Stimulated activated memory B cell treated with anti-CD40 and anti-IgM and Interleukin-4, amounts not matched to agents 10 μg/mL and 1 μg/mL and 100 μg/mL, for 72 hours (primary cell): ENCODE measurements at regions not wholly inside any gene's neighbourhood (a gene's known extent, or its start where the extent isn't known, plus 50 kb on each side); places are given as distances from the start of the nearest gene placed in this dataset.
"Not testable (repeated sequence)": the region's sequence is repeated elsewhere in the genome, so short reads cannot be mapped to it uniquely, and the experiment has no call there.

Experiments used
- ATAC-seq: fragments of 150-1000 bp; cut with Tn5 transposase; 2 replicates; pipeline ENCODE4 v1.10.0; 2021
- H3K27ac Mint-ChIP-seq: one replicate; pipeline ENCODE4 v1.8.0; 2022; ENCODE audit warnings: mild to moderate bottlenecking, mixed read lengths
- H3K27me3 Mint-ChIP-seq: one replicate; pipeline ENCODE4 v1.8.0; 2022; ENCODE audit warnings: mixed read lengths
- H3K36me3 Mint-ChIP-seq: one replicate; pipeline ENCODE4 v1.8.0; 2022; ENCODE audit warnings: mixed read lengths
- H3K4me1 Mint-ChIP-seq: one replicate; pipeline ENCODE4 v1.8.0; 2022; ENCODE audit warnings: mixed read lengths
- H3K4me3 Mint-ChIP-seq: one replicate; pipeline ENCODE4 v1.8.0; 2022; ENCODE audit warnings: mild to moderate bottlenecking, moderate library complexity, mixed read lengths
- H3K9me3 Mint-ChIP-seq: one replicate; pipeline ENCODE4 v1.8.0; 2022; ENCODE audit warnings: mixed read lengths

GRCh38 chr22:27602390-27602789 is 199.2 kb downstream of the MN1 start:
- no peak overlapping the region for H3K27ac Mint-ChIP-seq
- ATAC-seq: no peak
- H3K4me3 Mint-ChIP-seq: no peak overlapping the region
- H3K27me3 Mint-ChIP-seq: peaks cover 17% of the 10 kb centered on the region
- peaks cover 3% of the 10 kb centered on the region for H3K9me3 Mint-ChIP-seq
- H3K4me1 Mint-ChIP-seq: no peaks in the 10 kb centered on the region
- no peaks in the 10 kb centered on the region for H3K36me3 Mint-ChIP-seq

GRCh38 chr22:27603111-27603799 is 198.3 kb downstream of the MN1 start:
- no peak for ATAC-seq
- Mint-ChIP-seq H3K4me3 (no peak overlapping the region), H3K36me3 (no peaks in the 10 kb centered on the region), H3K4me1 (no peaks in the 10 kb centered on the region), H3K9me3 (peaks cover 3% of the 10 kb centered on the region), H3K27ac (no peak overlapping the region), H3K27me3 (peaks cover 17% of the 10 kb centered on the region)

- Mint-ChIP-seq H3K27me3 (peaks cover 17% of the 10 kb centered on the region), H3K9me3 (peaks cover 3% of the 10 kb centered on the region), H3K36me3 (no peaks in the 10 kb centered on the region), H3K4me3 (no peak overlapping the region), H3K27ac (no peak overlapping the region), H3K4me1 (no peaks in the 10 kb centered on the region)
- ATAC-seq: no peak
Observed at GRCh38 chr22:27603800-27604144, 197.8 kb downstream of the MN1 start.

- ATAC-seq: no peak
- H3K27ac Mint-ChIP-seq: no peak overlapping the region
- H3K27me3 Mint-ChIP-seq: peaks cover 17% of the 10 kb centered on the region
- no peaks in the 10 kb centered on the region for H3K36me3 Mint-ChIP-seq
- H3K4me1 Mint-ChIP-seq: no peaks in the 10 kb centered on the region
- peaks cover 3% of the 10 kb centered on the region for H3K9me3 Mint-ChIP-seq
- no peak overlapping the region for H3K4me3 Mint-ChIP-seq
Observed at GRCh38 chr22:27605390-27605789, 196.2 kb downstream of the MN1 start.

- not testable (repeated sequence) for H3K27ac Mint-ChIP-seq, H3K4me3 Mint-ChIP-seq, H3K4me1 Mint-ChIP-seq, H3K9me3 Mint-ChIP-seq, H3K36me3 Mint-ChIP-seq, ATAC-seq
- peaks cover 24% of the 10 kb centered on the region for H3K27me3 Mint-ChIP-seq
Observed at GRCh38 chr22:27607750-27608149, 193.8 kb downstream of the MN1 start.

- Mint-ChIP-seq H3K9me3 (peaks cover 3% of the 10 kb centered on the region), H3K36me3 (no peaks in the 10 kb centered on the region), H3K4me3 (no peak overlapping the region), H3K27ac (no peak overlapping the region), H3K4me1 (no peaks in the 10 kb centered on the region), H3K27me3 (peaks cover 32% of the 10 kb centered on the region)
- no peak for ATAC-seq
Observed at GRCh38 chr22:27609451-27609888, 192.1 kb downstream of the MN1 start.

GRCh38 chr22:27610164-27610563 is 191.4 kb downstream of the MN1 start:
- H3K27ac Mint-ChIP-seq, H3K4me1 Mint-ChIP-seq, ATAC-seq, H3K9me3 Mint-ChIP-seq, H3K4me3 Mint-ChIP-seq, H3K36me3 Mint-ChIP-seq: not testable (repeated sequence)
- H3K27me3 Mint-ChIP-seq: peaks cover 39% of the 10 kb centered on the region

- Mint-ChIP-seq H3K4me1 (no peaks in the 10 kb centered on the region), H3K36me3 (no peaks in the 10 kb centered on the region), H3K9me3 (peaks cover 3% of the 10 kb centered on the region), H3K27ac (no peak overlapping the region), H3K27me3 (peaks cover 42% of the 10 kb centered on the region), H3K4me3 (no peak overlapping the region)
- ATAC-seq: no peak
Observed at GRCh38 chr22:27610863-27611786, 190.4 kb downstream of the MN1 start.

GRCh38 chr22:27612115-27612514 is 189.4 kb downstream of the MN1 start:
- no peak for ATAC-seq
- Mint-ChIP-seq H3K4me1 (no peaks in the 10 kb centered on the region), H3K9me3 (peaks cover 3% of the 10 kb centered on the region), H3K4me3 (no peak overlapping the region), H3K27me3 (peaks cover 42% of the 10 kb centered on the region), H3K36me3 (no peaks in the 10 kb centered on the region), H3K27ac (no peak overlapping the region)

GRCh38 chr22:27613099-27614005 is 188.2 kb downstream of the MN1 start:
- Mint-ChIP-seq H3K4me1 (no peaks in the 10 kb centered on the region), H3K27me3 (peaks cover 42% of the 10 kb centered on the region), H3K36me3 (no peaks in the 10 kb centered on the region), H3K9me3 (peaks cover 3% of the 10 kb centered on the region), H3K27ac (no peak overlapping the region), H3K4me3 (no peak overlapping the region)
- no peak for ATAC-seq

- Mint-ChIP-seq H3K27me3 (peaks cover 42% of the 10 kb centered on the region), H3K27ac (no peak overlapping the region), H3K4me1 (no peaks in the 10 kb centered on the region), H3K4me3 (no peak overlapping the region), H3K36me3 (no peaks in the 10 kb centered on the region), H3K9me3 (peaks cover 3% of the 10 kb centered on the region)
- ATAC-seq: no peak
Observed at GRCh38 chr22:27614006-27614649, 187.4 kb downstream of the MN1 start.

GRCh38 chr22:27614650-27615007 is 186.9 kb downstream of the MN1 start:
- Mint-ChIP-seq H3K9me3 (peaks cover 7% of the 10 kb centered on the region), H3K36me3 (no peaks in the 10 kb centered on the region), H3K4me1 (no peaks in the 10 kb centered on the region), H3K27me3 (peaks cover 42% of the 10 kb centered on the region), H3K27ac (no peak overlapping the region), H3K4me3 (no peak overlapping the region)
- no peak for ATAC-seq

- Mint-ChIP-seq H3K27me3 (peaks cover 42% of the 10 kb centered on the region), H3K36me3 (no peaks in the 10 kb centered on the region), H3K4me3 (no peak overlapping the region), H3K27ac (no peak overlapping the region), H3K4me1 (no peaks in the 10 kb centered on the region), H3K9me3 (peaks cover 7% of the 10 kb centered on the region)
- ATAC-seq: no peak
Observed at GRCh38 chr22:27615408-27615807, 186.1 kb downstream of the MN1 start.

- peaks cover 42% of the 10 kb centered on the region for H3K27me3 Mint-ChIP-seq
- H3K27ac Mint-ChIP-seq: no peak overlapping the region
- no peak overlapping the region for H3K4me3 Mint-ChIP-seq
- no peaks in the 10 kb centered on the region for H3K36me3 Mint-ChIP-seq
- peaks cover 10% of the 10 kb centered on the region for H3K9me3 Mint-ChIP-seq
- ATAC-seq: no peak
- H3K4me1 Mint-ChIP-seq: no peaks in the 10 kb centered on the region
Observed at GRCh38 chr22:27616033-27616432, 185.5 kb downstream of the MN1 start.
